LHCN-M2 (cell line): ENCODE measurements at regions not wholly inside any gene's neighbourhood (a gene's known extent, or its start where the extent isn't known, plus 50 kb on each side); places are given as distances from the start of the nearest gene placed in this dataset.

Experiments
- DNase-seq: peaks from one replicate; pipeline ENCODE4 v3.0.0-alpha.2; 2012; ENCODE audit warnings: low read depth

GRCh38 chr4:112847781-112848180, 201.7 kb upstream of the ANK2 start:
- DNase-seq, result no peak

GRCh38 chr4:112848911-112849310, 200.5 kb upstream of the ANK2 start:
- DNase-seq, result no peak

GRCh38 chr4:112852601-112853000, 196.9 kb upstream of the ANK2 start:
- DNase-seq, result no peak

GRCh38 chr4:112853662-112854256, 195.7 kb upstream of the ANK2 start:
- DNase-seq, result peak; percentile 10

GRCh38 chr4:112854420-112854819, 195.0 kb upstream of the ANK2 start:
- no peak for DNase-seq

GRCh38 chr4:112855058-112855457, 194.4 kb upstream of the ANK2 start:
- no peak for DNase-seq

- DNase-seq, result peak; percentile 91
Observed at GRCh38 chr4:112857461-112857860, 192.0 kb upstream of the ANK2 start.

- DNase-seq, result no peak
Observed at GRCh38 chr4:112858751-112859150, 190.7 kb upstream of the ANK2 start.

- no peak for DNase-seq
Observed at GRCh38 chr4:112859456-112860184, 189.8 kb upstream of the ANK2 start.

- DNase-seq, result no peak
Observed at GRCh38 chr4:112860830-112861690, 188.4 kb upstream of the ANK2 start.

- no peak for DNase-seq
Observed at GRCh38 chr4:112861691-112862674, 187.5 kb upstream of the ANK2 start.

- DNase-seq, result peak; percentile 46
Observed at GRCh38 chr4:112865443-112865842, 184.0 kb upstream of the ANK2 start.

- DNase-seq, result no peak
Observed at GRCh38 chr4:112876316-112876715, 173.1 kb upstream of the ANK2 start.

GRCh38 chr4:112881842-112882241, 167.6 kb upstream of the ANK2 start:
- DNase-seq, result peak; percentile 85

- peak; percentile 67 for DNase-seq
Observed at GRCh38 chr4:112882286-112882685, 167.2 kb upstream of the ANK2 start.

GRCh38 chr4:112884406-112884805, 165.0 kb upstream of the ANK2 start:
- no peak for DNase-seq

- no peak for DNase-seq
Observed at GRCh38 chr4:112885897-112886296, 163.6 kb upstream of the ANK2 start.

- peak; percentile 84 for DNase-seq
Observed at GRCh38 chr4:112888622-112889021, 160.8 kb upstream of the ANK2 start.

- no peak for DNase-seq
Observed at GRCh38 chr4:112889199-112889598, 160.3 kb upstream of the ANK2 start.

GRCh38 chr4:112889619-112890527, 159.6 kb upstream of the ANK2 start:
- DNase-seq, result peak; percentile 96
